NCI-H1694 treated with DMSO at 0.1 percent for 48 hours (cell line): ENCODE measurements at regions not wholly inside any gene's neighbourhood (a gene's known extent, or its start where the extent isn't known, plus 50 kb on each side); places are given as distances from the start of the nearest gene placed in this dataset.

ENCODE experiments used
- DNase-seq: peaks from one replicate; lab custom pipeline; 2025; lab: John Stamatoyannopoulos, UW

- no peak for DNase-seq
These were observed 110.5 kb upstream of the HABP2 start for GRCh38 chr10:113442336-113442735.

GRCh38 chr10:113443141-113443925 is 109.5 kb upstream of the HABP2 start:
- DNase-seq, result no peak

- DNase-seq, result no peak
These were observed 108.0 kb upstream of the HABP2 start for GRCh38 chr10:113444766-113445365.

- no peak for DNase-seq
These were observed 107.1 kb upstream of the HABP2 start for GRCh38 chr10:113445736-113446135.

- DNase-seq, result no peak
These were observed 106.1 kb upstream of the HABP2 start for GRCh38 chr10:113446739-113447138.

GRCh38 chr10:113447278-113447677 is 105.6 kb upstream of the HABP2 start:
- no peak for DNase-seq

GRCh38 chr10:113449006-113449695 is 103.7 kb upstream of the HABP2 start:
- no peak for DNase-seq

- no peak for DNase-seq
These were observed 102.6 kb upstream of the HABP2 start for GRCh38 chr10:113450046-113450804.

GRCh38 chr10:113450906-113451305 is 101.9 kb upstream of the HABP2 start:
- no peak for DNase-seq

GRCh38 chr10:113452146-113452845 is 100.6 kb upstream of the HABP2 start:
- no peak for DNase-seq

- DNase-seq, result no peak
These were observed 99.5 kb upstream of the HABP2 start for GRCh38 chr10:113453351-113453750.

GRCh38 chr10:113454341-113455061 is 98.4 kb upstream of the HABP2 start:
- DNase-seq, result no peak

GRCh38 chr10:113455947-113456346 is 96.9 kb upstream of the HABP2 start:
- no peak for DNase-seq

GRCh38 chr10:113456741-113457140 is 96.1 kb upstream of the HABP2 start:
- no peak for DNase-seq

GRCh38 chr10:113457408-113457807 is 95.4 kb upstream of the HABP2 start:
- no peak for DNase-seq

- DNase-seq, result no peak
These were observed 94.4 kb upstream of the HABP2 start for GRCh38 chr10:113458451-113458850.

- no peak for DNase-seq
These were observed 93.9 kb upstream of the HABP2 start for GRCh38 chr10:113458944-113459343.

- DNase-seq, result no peak
These were observed 93.1 kb upstream of the HABP2 start for GRCh38 chr10:113459626-113460280.

- DNase-seq, result no peak
These were observed 89.8 kb upstream of the HABP2 start for GRCh38 chr10:113463083-113463482.

GRCh38 chr10:113463777-113464176 is 89.1 kb upstream of the HABP2 start:
- DNase-seq, result no peak

GRCh38 chr10:113469796-113470195 is 83.1 kb upstream of the HABP2 start:
- DNase-seq, result no peak
